ENCODE measurements at regions not wholly inside any gene's neighbourhood (a gene's known extent, or its start where the extent isn't known, plus 50 kb on each side); places are given as distances from the start of the nearest gene placed in this dataset.

DNA sequence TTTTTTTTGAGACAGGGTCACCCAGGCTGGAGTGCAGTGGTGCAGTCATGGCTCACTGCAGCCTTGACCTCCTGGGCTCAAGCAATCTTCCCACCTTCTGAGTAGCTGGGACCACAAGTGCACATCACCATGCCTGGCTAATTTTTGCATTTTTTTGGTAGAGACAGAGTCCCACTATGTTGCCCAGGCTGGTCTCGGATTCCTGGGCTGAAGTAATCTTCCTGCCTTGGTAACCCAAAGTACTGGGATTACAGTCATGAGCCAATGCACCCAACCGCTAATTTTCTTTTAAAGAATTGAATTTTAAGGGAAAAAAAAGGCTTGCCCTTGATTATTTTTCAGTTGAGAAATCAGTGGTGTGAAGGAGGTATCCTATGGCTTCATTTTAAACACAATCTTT lies 334.0 kb downstream of the SOX2 start:
- TF ChIP-seq POLR2AphosphoS5 (IDR thresholded peaks at IDR 0.05; ENCODE audit: insufficient read depth in 1 of 2, low read depth in 1 of 2), result no peak
- TF ChIP-seq, protein P1, sequence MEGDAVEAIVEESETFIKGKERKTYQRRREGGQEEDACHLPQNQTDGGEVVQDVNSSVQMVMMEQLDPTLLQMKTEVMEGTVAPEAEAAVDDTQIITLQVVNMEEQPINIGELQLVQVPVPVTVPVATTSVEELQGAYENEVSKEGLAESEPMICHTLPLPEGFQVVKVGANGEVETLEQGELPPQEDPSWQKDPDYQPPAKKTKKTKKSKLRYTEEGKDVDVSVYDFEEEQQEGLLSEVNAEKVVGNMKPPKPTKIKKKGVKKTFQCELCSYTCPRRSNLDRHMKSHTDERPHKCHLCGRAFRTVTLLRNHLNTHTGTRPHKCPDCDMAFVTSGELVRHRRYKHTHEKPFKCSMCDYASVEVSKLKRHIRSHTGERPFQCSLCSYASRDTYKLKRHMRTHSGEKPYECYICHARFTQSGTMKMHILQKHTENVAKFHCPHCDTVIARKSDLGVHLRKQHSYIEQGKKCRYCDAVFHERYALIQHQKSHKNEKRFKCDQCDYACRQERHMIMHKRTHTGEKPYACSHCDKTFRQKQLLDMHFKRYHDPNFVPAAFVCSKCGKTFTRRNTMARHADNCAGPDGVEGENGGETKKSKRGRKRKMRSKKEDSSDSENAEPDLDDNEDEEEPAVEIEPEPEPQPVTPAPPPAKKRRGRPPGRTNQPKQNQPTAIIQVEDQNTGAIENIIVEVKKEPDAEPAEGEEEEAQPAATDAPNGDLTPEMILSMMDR (IDR thresholded peaks at IDR 0.05), result no peak

Data from vagina (tissue), 2 donors.